Keratinocyte (primary cell): ENCODE measurements at regions not wholly inside any gene's neighbourhood (a gene's known extent, or its start where the extent isn't known, plus 50 kb on each side); places are given as distances from the start of the nearest gene placed in this dataset.
"Not testable (repeated sequence)": the region's sequence is repeated elsewhere in the genome, so short reads cannot be mapped to it uniquely, and the experiment has no call there.

Experiments
- EZH2 ChIP-seq: IDR thresholded peaks from one replicate; pipeline ENCODE4 v1.6.1; 2012; ENCODE audit warnings: inconsistent platforms, mild to moderate bottlenecking, low read length, moderate library complexity
- TF ChIP-seq, protein P1 (sequence below), 3 experiments: IDR thresholded peaks in 1 of 3; conservative IDR thresholded peaks in 1 of 3; optimal IDR thresholded peaks in 1 of 3; 2 replicates in 2 of 3; 3 replicates in 1 of 3; pipeline versions ENCODE3 to v1.5.1; 2011; ENCODE audit warnings: low read length in 3 of 3, mild to moderate bottlenecking in 3 of 3, moderate library complexity in 2 of 3, control low read depth in 1 of 3, inconsistent platforms in 1 of 3; ENCODE audit not compliant: insufficient read depth in 2 of 3; ENCODE audit errors: extremely low read depth in 1 of 3

GRCh38 chr2:111461831-111462230, 341.1 kb downstream of the BCL2L11 start:
- TF ChIP-seq, protein P1, sequence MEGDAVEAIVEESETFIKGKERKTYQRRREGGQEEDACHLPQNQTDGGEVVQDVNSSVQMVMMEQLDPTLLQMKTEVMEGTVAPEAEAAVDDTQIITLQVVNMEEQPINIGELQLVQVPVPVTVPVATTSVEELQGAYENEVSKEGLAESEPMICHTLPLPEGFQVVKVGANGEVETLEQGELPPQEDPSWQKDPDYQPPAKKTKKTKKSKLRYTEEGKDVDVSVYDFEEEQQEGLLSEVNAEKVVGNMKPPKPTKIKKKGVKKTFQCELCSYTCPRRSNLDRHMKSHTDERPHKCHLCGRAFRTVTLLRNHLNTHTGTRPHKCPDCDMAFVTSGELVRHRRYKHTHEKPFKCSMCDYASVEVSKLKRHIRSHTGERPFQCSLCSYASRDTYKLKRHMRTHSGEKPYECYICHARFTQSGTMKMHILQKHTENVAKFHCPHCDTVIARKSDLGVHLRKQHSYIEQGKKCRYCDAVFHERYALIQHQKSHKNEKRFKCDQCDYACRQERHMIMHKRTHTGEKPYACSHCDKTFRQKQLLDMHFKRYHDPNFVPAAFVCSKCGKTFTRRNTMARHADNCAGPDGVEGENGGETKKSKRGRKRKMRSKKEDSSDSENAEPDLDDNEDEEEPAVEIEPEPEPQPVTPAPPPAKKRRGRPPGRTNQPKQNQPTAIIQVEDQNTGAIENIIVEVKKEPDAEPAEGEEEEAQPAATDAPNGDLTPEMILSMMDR (optimal IDR thresholded peaks at IDR 0.05 in 1 of 3, IDR thresholded peaks at IDR 0.05 in 1 of 3, conservative IDR thresholded peaks at IDR 0.05 in 1 of 3; ENCODE audit: extremely low read depth in 1 of 3, insufficient read depth in 2 of 3, low read length in 3 of 3) = not testable (repeated sequence)
- not testable (repeated sequence) for TF ChIP-seq EZH2
